HG03159 (cell line): ENCODE measurements at regions not wholly inside any gene's neighbourhood (a gene's known extent, or its start where the extent isn't known, plus 50 kb on each side); places are given as distances from the start of the nearest gene placed in this dataset.

Experiments
- ATAC-seq: cut with Tn5 transposase; IDR thresholded peaks from one replicate; pipeline ENCODE4 v1.9.1; 2021; ENCODE audit warnings: mild to moderate bottlenecking, moderate library complexity; ENCODE audit not compliant: unreplicated experiment

GRCh38 chr5:96075579-96076289 is 114.1 kb upstream of the ELL2 start:
- ATAC-seq = no peak

- ATAC-seq = no peak
These were observed 113.2 kb upstream of the ELL2 start for GRCh38 chr5:96074870-96075269.

GRCh38 chr5:96074460-96074859 is 112.8 kb upstream of the ELL2 start:
- no peak for ATAC-seq

GRCh38 chr5:96072791-96073165 is 111.1 kb upstream of the ELL2 start:
- ATAC-seq = no peak

- ATAC-seq = no peak
These were observed 110.6 kb upstream of the ELL2 start for GRCh38 chr5:96072138-96072790.

GRCh38 chr5:96070622-96071225 is 109.1 kb upstream of the ELL2 start:
- ATAC-seq = no peak

GRCh38 chr5:96067894-96068614 is 106.4 kb upstream of the ELL2 start:
- no peak for ATAC-seq

GRCh38 chr5:96067251-96067650 is 105.6 kb upstream of the ELL2 start:
- no peak for ATAC-seq

GRCh38 chr5:96066386-96066719 is 104.7 kb upstream of the ELL2 start:
- no peak for ATAC-seq

GRCh38 chr5:96065685-96066385 is 104.2 kb upstream of the ELL2 start:
- no peak for ATAC-seq

- ATAC-seq = no peak
These were observed 103.2 kb upstream of the ELL2 start for GRCh38 chr5:96064877-96065276.

GRCh38 chr5:96062836-96063235 is 101.2 kb upstream of the ELL2 start:
- ATAC-seq = no peak

- no peak for ATAC-seq
These were observed 96.4 kb upstream of the ELL2 start for GRCh38 chr5:96058084-96058483.

GRCh38 chr5:96054311-96055030 is 92.8 kb upstream of the ELL2 start:
- ATAC-seq = no peak

- no peak for ATAC-seq
These were observed 91.5 kb upstream of the ELL2 start for GRCh38 chr5:96053063-96053735.

GRCh38 chr5:96052374-96052773 is 90.7 kb upstream of the ELL2 start:
- ATAC-seq = no peak

GRCh38 chr5:96051401-96051830 is 89.8 kb upstream of the ELL2 start:
- ATAC-seq = no peak

GRCh38 chr5:96050273-96050880 is 88.7 kb upstream of the ELL2 start:
- ATAC-seq = no peak
